ENCODE measurements at regions not wholly inside any gene's neighbourhood (a gene's known extent, or its start where the extent isn't known, plus 50 kb on each side); places are given as distances from the start of the nearest gene placed in this dataset.
"Not testable (repeated sequence)": the region's sequence is repeated elsewhere in the genome, so short reads cannot be mapped to it uniquely, and the experiment has no call there.

- 85 to 88% (median 86%) methylated on average over 12 of the region's 12 CpGs for WGBS, 3 donors
- not testable (repeated sequence) for FAIRE-seq, DNase-seq
These were observed 442.8 kb downstream of the SLITRK1 start for GRCh38 chr13:83439464-83439863.

GRCh38 chr13:83423861-83424260 is 458.4 kb downstream of the SLITRK1 start:
- 54 to 67% (median 59%) methylated on average over 3 of the region's 3 CpGs for whole genome bisulfite sequencing, 3 donors
- DNase-seq (no peak), FAIRE-seq (no peak)
- H3K4me3 ChIP-seq (ENCODE audit: low read depth in 1 of 3, low read length in 3 of 3): no peak overlapping the region
- H3K4me1 ChIP-seq (ENCODE audit: control insufficient read depth in 3 of 3, insufficient read depth in 2 of 3, low read depth in 1 of 3, low read length in 2 of 3): no peaks in the 10 kb centered on the region
- no peaks in the 10 kb centered on the region for H3K27me3 ChIP-seq (ENCODE audit: control insufficient read depth in 3 of 3, insufficient read depth in 3 of 3, low read length in 3 of 3)
- no peaks in the 10 kb centered on the region for H3K36me3 ChIP-seq (ENCODE audit: control insufficient read depth in 3 of 3, insufficient read depth in 2 of 3, low read depth in 1 of 3, low read length in 3 of 3)
- H3K9me3 ChIP-seq (ENCODE audit: control insufficient read depth in 2 of 2, insufficient read depth in 1 of 2, low read depth in 1 of 2, low read length in 1 of 2): peaks cover 0 to 4% of the 10 kb centered on the region in 2 donors
- H3K27ac ChIP-seq (ENCODE audit: low read depth in 1 of 3, low read length in 2 of 3): no peak overlapping the region

More at GRCh38 chr13:83439464-83439863, 442.8 kb downstream of the SLITRK1 start:
- H3K36me3 ChIP-seq (ENCODE audit: control insufficient read depth in 3 of 3, insufficient read depth in 2 of 3, low read depth in 1 of 3, low read length in 3 of 3); H3K4me1 ChIP-seq (ENCODE audit: control insufficient read depth in 3 of 3, insufficient read depth in 2 of 3, low read depth in 1 of 3, low read length in 2 of 3); H3K27ac ChIP-seq (ENCODE audit: low read depth in 1 of 3, low read length in 2 of 3); H3K27me3 ChIP-seq (ENCODE audit: control insufficient read depth in 3 of 3, insufficient read depth in 3 of 3, low read length in 3 of 3); H3K4me3 ChIP-seq (ENCODE audit: low read depth in 1 of 3, low read length in 3 of 3); H3K9me3 ChIP-seq (ENCODE audit: control insufficient read depth in 2 of 2, insufficient read depth in 1 of 2, low read depth in 1 of 2, low read length in 1 of 2): not testable (repeated sequence)

DNA sequence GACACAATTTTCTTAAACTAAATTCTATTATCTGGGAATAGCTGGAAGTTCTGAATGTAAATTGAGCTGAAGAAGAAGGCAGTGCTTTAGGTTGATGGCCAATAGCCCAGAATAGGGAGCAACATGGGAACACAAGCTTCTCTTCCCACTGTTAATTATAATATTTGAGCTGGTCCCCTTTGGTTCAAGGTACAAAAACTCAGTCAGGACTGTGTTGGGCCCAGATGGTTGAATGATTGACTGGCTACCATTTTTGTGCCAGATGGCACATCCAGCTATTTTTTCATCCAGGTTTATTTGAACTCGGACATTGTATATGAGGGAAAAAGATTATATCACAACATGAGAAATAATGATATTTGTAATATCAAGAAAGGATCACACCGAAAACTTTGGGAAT is 458.9 kb downstream of the SLITRK1 start:
- FAIRE-seq (no peak), DNase-seq (no peak)
- WGBS, 3 donors: 84 to 96% (median 86%) methylated on average over 2 of the region's 2 CpGs
- H3K36me3 ChIP-seq (ENCODE audit: control insufficient read depth in 3 of 3, insufficient read depth in 2 of 3, low read depth in 1 of 3, low read length in 3 of 3): no peaks in the 10 kb centered on the region
- no peaks in the 10 kb centered on the region for H3K27me3 ChIP-seq (ENCODE audit: control insufficient read depth in 3 of 3, insufficient read depth in 3 of 3, low read length in 3 of 3)
- no peak overlapping the region for H3K4me3 ChIP-seq (ENCODE audit: low read depth in 1 of 3, low read length in 3 of 3)
- H3K27ac ChIP-seq (ENCODE audit: low read depth in 1 of 3, low read length in 2 of 3): no peak overlapping the region
- H3K9me3 ChIP-seq (ENCODE audit: control insufficient read depth in 2 of 2, insufficient read depth in 1 of 2, low read depth in 1 of 2, low read length in 1 of 2): peaks cover 0 to 4% of the 10 kb centered on the region in 2 donors
- H3K4me1 ChIP-seq (ENCODE audit: control insufficient read depth in 3 of 3, insufficient read depth in 2 of 3, low read depth in 1 of 3, low read length in 2 of 3): no peaks in the 10 kb centered on the region

DNA sequence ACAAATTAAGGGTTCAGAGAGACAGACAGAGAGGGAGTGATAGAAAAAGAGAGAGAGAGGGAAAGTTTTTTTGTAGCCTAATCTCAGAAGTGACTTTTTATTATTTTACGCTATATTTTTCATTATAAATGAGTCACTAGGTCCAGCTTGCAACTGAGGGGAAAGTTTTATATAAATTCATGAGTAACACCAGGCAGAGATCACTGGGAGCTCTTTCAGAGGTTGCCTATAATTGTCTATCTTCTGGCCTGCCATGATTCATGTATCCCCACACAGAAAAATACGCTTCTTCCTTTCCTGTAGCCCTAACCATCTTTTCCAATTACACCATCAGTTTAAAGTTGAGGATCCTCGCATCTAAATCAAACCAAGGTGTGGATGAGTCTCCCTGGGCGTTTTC is 467.9 kb downstream of the SLITRK1 start:
- no peak for DNase-seq
- Histone ChIP-seq H3K4me1 (ENCODE audit: control insufficient read depth in 3 of 3, insufficient read depth in 2 of 3, low read depth in 1 of 3, low read length in 2 of 3) (no peaks in the 10 kb centered on the region), H3K36me3 (ENCODE audit: control insufficient read depth in 3 of 3, insufficient read depth in 2 of 3, low read depth in 1 of 3, low read length in 3 of 3) (no peaks in the 10 kb centered on the region), H3K4me3 (ENCODE audit: low read depth in 1 of 3, low read length in 3 of 3) (no peak overlapping the region), H3K27me3 (ENCODE audit: control insufficient read depth in 3 of 3, insufficient read depth in 3 of 3, low read length in 3 of 3) (no peaks in the 10 kb centered on the region), H3K27ac (ENCODE audit: low read depth in 1 of 3, low read length in 2 of 3) (no peak overlapping the region), H3K9me3 (ENCODE audit: control insufficient read depth in 2 of 2, insufficient read depth in 1 of 2, low read depth in 1 of 2, low read length in 1 of 2) (no peaks in the 10 kb centered on the region)
- WGBS, 3 donors: 50 to 75% (median 54%) methylated on average over 4 of the region's 4 CpGs
- FAIRE-seq: no peak

DNA sequence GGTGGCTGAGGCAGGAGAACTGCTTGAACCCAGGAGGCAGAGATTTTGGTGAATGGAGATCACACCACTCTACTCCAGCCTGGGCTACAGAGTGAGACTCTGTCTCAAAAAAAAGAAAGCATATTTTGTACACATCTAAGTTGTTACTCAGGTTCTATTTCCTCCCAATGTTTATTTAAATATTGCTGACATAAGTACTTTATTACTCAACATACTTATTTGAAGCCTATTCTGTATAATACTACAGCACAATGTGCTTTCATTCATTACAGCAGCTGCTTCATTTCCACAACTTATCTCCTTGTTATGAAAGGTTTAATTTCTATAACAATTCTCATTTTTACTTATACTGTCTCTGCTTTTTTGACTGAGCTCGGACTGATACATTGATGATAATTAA is 495.7 kb downstream of the SLITRK1 start:
- 67 to 82% (median 77%) methylated on average over 1 of the region's 1 CpG for WGBS, 3 donors
- no peak for FAIRE-seq

DNA sequence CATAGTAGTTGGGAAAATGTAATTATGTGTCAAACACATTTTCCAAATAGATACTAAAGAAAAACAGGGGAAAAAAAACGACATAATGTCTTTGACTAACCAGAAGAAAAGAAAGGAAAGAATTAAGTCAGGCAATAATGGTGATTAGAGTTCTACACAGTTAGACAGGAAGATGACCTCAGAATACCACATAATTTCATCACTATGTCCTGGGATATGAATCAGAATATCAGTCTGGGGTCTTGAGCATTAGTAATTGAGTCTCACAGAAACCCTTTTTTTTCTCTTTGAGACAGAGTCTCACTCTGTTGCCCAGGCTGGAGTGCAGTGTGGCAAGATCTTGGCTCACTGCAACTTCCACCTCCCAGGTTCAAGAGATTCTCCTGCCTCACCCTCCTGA is 503.4 kb downstream of the SLITRK1 start:
- Histone ChIP-seq H3K4me1 (ENCODE audit: control insufficient read depth in 3 of 3, insufficient read depth in 2 of 3, low read depth in 1 of 3, low read length in 2 of 3) (no peaks in the 10 kb centered on the region), H3K4me3 (ENCODE audit: low read depth in 1 of 3, low read length in 3 of 3) (no peak overlapping the region), H3K36me3 (ENCODE audit: control insufficient read depth in 3 of 3, insufficient read depth in 2 of 3, low read depth in 1 of 3, low read length in 3 of 3) (no peaks in the 10 kb centered on the region), H3K9me3 (ENCODE audit: control insufficient read depth in 2 of 2, insufficient read depth in 1 of 2, low read depth in 1 of 2, low read length in 1 of 2) (peaks cover 0 to 7% of the 10 kb centered on the region in 2 donors), H3K27ac (ENCODE audit: low read depth in 1 of 3, low read length in 2 of 3) (no peak overlapping the region), H3K27me3 (ENCODE audit: control insufficient read depth in 3 of 3, insufficient read depth in 3 of 3, low read length in 3 of 3) (no peaks in the 10 kb centered on the region)
- WGBS, 3 donors: 22 to 49% (median 42%) methylated on average over 1 of the region's 1 CpG
- no peak for DNase-seq
- FAIRE-seq: no peak

More for the DNA sequence above, 495.7 kb downstream of the SLITRK1 start:
- H3K9me3 ChIP-seq (ENCODE audit: control insufficient read depth in 2 of 2, insufficient read depth in 1 of 2, low read depth in 1 of 2, low read length in 1 of 2): no peaks in the 10 kb centered on the region
- H3K27me3 ChIP-seq (ENCODE audit: control insufficient read depth in 3 of 3, insufficient read depth in 3 of 3, low read length in 3 of 3): no peaks in the 10 kb centered on the region
- no peak overlapping the region for H3K27ac ChIP-seq (ENCODE audit: low read depth in 1 of 3, low read length in 2 of 3)
- no peak for DNase-seq
- no peaks in the 10 kb centered on the region for H3K4me1 ChIP-seq (ENCODE audit: control insufficient read depth in 3 of 3, insufficient read depth in 2 of 3, low read depth in 1 of 3, low read length in 2 of 3)
- no peaks in the 10 kb centered on the region for H3K36me3 ChIP-seq (ENCODE audit: control insufficient read depth in 3 of 3, insufficient read depth in 2 of 3, low read depth in 1 of 3, low read length in 3 of 3)
- H3K4me3 ChIP-seq (ENCODE audit: low read depth in 1 of 3, low read length in 3 of 3): no peak overlapping the region

DNA sequence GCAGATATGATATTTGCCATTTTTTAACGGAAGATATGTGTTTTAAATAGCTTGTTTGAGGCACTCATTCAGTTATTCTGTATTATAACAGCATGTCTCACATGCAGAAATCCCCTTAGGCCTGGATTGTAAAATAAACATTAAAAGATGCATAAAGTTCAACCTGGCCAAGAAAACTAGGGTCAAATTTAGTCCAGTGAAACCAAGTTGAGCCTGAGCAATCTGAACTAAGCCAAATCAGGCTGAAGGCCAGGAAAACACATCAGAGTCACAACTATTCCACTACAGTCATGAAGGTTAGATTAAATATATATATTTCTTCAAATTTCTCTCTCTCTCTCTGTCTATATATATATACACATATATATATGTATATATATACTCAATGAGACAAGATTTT is 504.8 kb downstream of the SLITRK1 start:
- no peak for FAIRE-seq
- no peaks in the 10 kb centered on the region for H3K27me3 ChIP-seq (ENCODE audit: control insufficient read depth in 3 of 3, insufficient read depth in 3 of 3, low read length in 3 of 3)
- no peak overlapping the region for H3K27ac ChIP-seq (ENCODE audit: low read depth in 1 of 3, low read length in 2 of 3)
- DNase-seq: no peak
- H3K4me1 ChIP-seq (ENCODE audit: control insufficient read depth in 3 of 3, insufficient read depth in 2 of 3, low read depth in 1 of 3, low read length in 2 of 3): no peaks in the 10 kb centered on the region
- no peak overlapping the region for H3K4me3 ChIP-seq (ENCODE audit: low read depth in 1 of 3, low read length in 3 of 3)
- H3K9me3 ChIP-seq (ENCODE audit: control insufficient read depth in 2 of 2, insufficient read depth in 1 of 2, low read depth in 1 of 2, low read length in 1 of 2): peaks cover 0 to 14% of the 10 kb centered on the region in 2 donors
- 55 to 66% (median 63%) methylated on average over 1 of the region's 1 CpG for WGBS, 3 donors
- no peaks in the 10 kb centered on the region for H3K36me3 ChIP-seq (ENCODE audit: control insufficient read depth in 3 of 3, insufficient read depth in 2 of 3, low read depth in 1 of 3, low read length in 3 of 3)

DNA sequence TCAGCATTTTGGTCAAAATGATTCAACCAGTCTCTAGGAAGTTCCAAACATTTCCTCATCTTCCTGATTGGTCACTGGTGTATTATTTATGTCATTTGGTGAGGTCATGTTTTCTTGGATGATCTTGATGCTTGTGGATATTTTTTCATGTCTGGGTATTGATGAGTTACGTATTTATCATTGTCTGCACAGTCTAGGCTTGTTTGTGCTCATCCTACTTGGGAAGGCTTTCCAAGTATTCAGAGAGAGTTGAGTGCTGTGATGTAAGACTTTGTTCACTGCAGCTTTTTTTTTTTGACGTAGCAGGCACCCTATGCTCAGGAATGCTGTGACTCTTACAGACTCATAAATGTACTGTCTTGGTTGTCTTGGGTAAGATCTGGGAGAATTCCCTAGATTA is 509.5 kb downstream of the SLITRK1 start:
- WGBS, 3 donors: 42 to 61% (median 60%) methylated on average over 2 of the region's 2 CpGs
- no peaks in the 10 kb centered on the region for H3K4me1 ChIP-seq (ENCODE audit: control insufficient read depth in 3 of 3, insufficient read depth in 2 of 3, low read depth in 1 of 3, low read length in 2 of 3)
- H3K9me3 ChIP-seq (ENCODE audit: control insufficient read depth in 2 of 2, insufficient read depth in 1 of 2, low read depth in 1 of 2, low read length in 1 of 2): peaks cover 0 to 20% of the 10 kb centered on the region in 2 donors
- H3K36me3 ChIP-seq (ENCODE audit: control insufficient read depth in 3 of 3, insufficient read depth in 2 of 3, low read depth in 1 of 3, low read length in 3 of 3): no peaks in the 10 kb centered on the region
- no peaks in the 10 kb centered on the region for H3K27me3 ChIP-seq (ENCODE audit: control insufficient read depth in 3 of 3, insufficient read depth in 3 of 3, low read length in 3 of 3)
- no peak for DNase-seq
- H3K4me3 ChIP-seq (ENCODE audit: low read depth in 1 of 3, low read length in 3 of 3): no peak overlapping the region
- FAIRE-seq: no peak
- H3K27ac ChIP-seq (ENCODE audit: low read depth in 1 of 3, low read length in 2 of 3): no peak overlapping the region

DNA sequence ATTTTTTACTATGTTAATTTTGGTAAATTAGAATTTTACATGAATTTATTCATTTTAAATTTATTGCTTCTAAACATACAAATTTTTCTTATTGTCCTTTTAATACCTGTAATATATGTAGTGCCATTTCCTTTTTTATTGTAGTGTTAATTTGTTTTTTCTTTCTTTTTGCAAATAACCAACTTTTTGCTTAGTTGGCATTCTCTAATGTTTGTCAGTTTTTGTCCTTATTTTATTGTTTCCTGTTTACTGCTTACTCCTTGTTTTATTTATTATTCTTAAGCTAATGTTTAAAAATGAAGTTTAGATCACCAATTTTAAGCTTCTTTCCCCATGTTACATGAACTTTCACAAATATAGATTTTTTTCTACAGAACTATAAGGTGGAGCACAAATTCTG is 516.6 kb downstream of the SLITRK1 start:
- H3K4me1 ChIP-seq (ENCODE audit: control insufficient read depth in 3 of 3, insufficient read depth in 2 of 3, low read depth in 1 of 3, low read length in 2 of 3): no peaks in the 10 kb centered on the region
- no peak overlapping the region for H3K4me3 ChIP-seq (ENCODE audit: low read depth in 1 of 3, low read length in 3 of 3)
- no peaks in the 10 kb centered on the region for H3K27me3 ChIP-seq (ENCODE audit: control insufficient read depth in 3 of 3, insufficient read depth in 3 of 3, low read length in 3 of 3)
- no peaks in the 10 kb centered on the region for H3K9me3 ChIP-seq (ENCODE audit: control insufficient read depth in 2 of 2, insufficient read depth in 1 of 2, low read depth in 1 of 2, low read length in 1 of 2)
- no peak for DNase-seq
- FAIRE-seq: no peak
- no peak overlapping the region for H3K27ac ChIP-seq (ENCODE audit: low read depth in 1 of 3, low read length in 2 of 3)
- no peaks in the 10 kb centered on the region for H3K36me3 ChIP-seq (ENCODE audit: control insufficient read depth in 3 of 3, insufficient read depth in 2 of 3, low read depth in 1 of 3, low read length in 3 of 3)

All from small intestine (tissue), 7 donors.